Mucosa of rectum (tissue), 2 donors: ENCODE measurements at regions not wholly inside any gene's neighbourhood (a gene's known extent, or its start where the extent isn't known, plus 50 kb on each side); places are given as distances from the start of the nearest gene placed in this dataset.

Experiments used
- H3K27ac ChIP-seq, 2 donors: one replicate each; pipeline ENCODE4 v1.7.0; 2013; ENCODE audit warnings: inconsistent platforms in 2 of 2, low read depth in 2 of 2, low read length in 2 of 2
- H3K27me3 ChIP-seq, 2 donors: one replicate each; pipeline ENCODE4 v1.7.0; 2013; ENCODE audit warnings: low read length in 2 of 2; ENCODE audit not compliant: control insufficient read depth in 2 of 2, insufficient read depth in 2 of 2
- H3K36me3 ChIP-seq, 2 donors: one replicate each; pipeline ENCODE4 v1.7.0; 2013; ENCODE audit warnings: low read length in 2 of 2; ENCODE audit not compliant: control insufficient read depth in 2 of 2, insufficient read depth in 2 of 2
- H3K4me1 ChIP-seq, 2 donors: one replicate each; pipeline ENCODE4 v1.7.0; 2013; ENCODE audit warnings: low read length in 2 of 2, mild to moderate bottlenecking in 1 of 2; ENCODE audit not compliant: control insufficient read depth in 2 of 2, insufficient read depth in 2 of 2
- H3K4me3 ChIP-seq, 2 donors: one replicate each; pipeline ENCODE4 v1.7.0; 2013; ENCODE audit warnings: low read length in 2 of 2
- H3K9ac ChIP-seq, 2 donors: one replicate each; pipeline ENCODE4 v1.7.0; 2013; ENCODE audit warnings: low read length in 2 of 2, low read depth in 1 of 2, mild to moderate bottlenecking in 1 of 2
- H3K9me3 ChIP-seq, 2 donors: one replicate each; pipeline ENCODE4 v1.7.0; 2013; ENCODE audit warnings: low read length in 2 of 2; ENCODE audit not compliant: control insufficient read depth in 2 of 2
- donor health status: healthy.
- donor health status: Normal muscosa, but diverticular disease.

- H3K9ac ChIP-seq: no peak overlapping the region
- H3K4me1 ChIP-seq: no peaks in the 10 kb centered on the region
- no peaks in the 10 kb centered on the region for H3K27me3 ChIP-seq
- H3K4me3 ChIP-seq: no peak overlapping the region
- no peaks in the 10 kb centered on the region for H3K9me3 ChIP-seq
- no peaks in the 10 kb centered on the region for H3K36me3 ChIP-seq
- H3K27ac ChIP-seq: no peak overlapping the region
Measured at GRCh38 chr6:139568956-139569538, 194.6 kb upstream of the CITED2 start.

GRCh38 chr6:139568151-139568955 is 193.9 kb upstream of the CITED2 start:
- no peak overlapping the region for H3K9ac ChIP-seq
- H3K27ac ChIP-seq: no peak overlapping the region
- no peaks in the 10 kb centered on the region for H3K9me3 ChIP-seq
- no peak overlapping the region for H3K4me3 ChIP-seq
- H3K4me1 ChIP-seq: no peaks in the 10 kb centered on the region
- no peaks in the 10 kb centered on the region for H3K27me3 ChIP-seq
- H3K36me3 ChIP-seq: no peaks in the 10 kb centered on the region

DNA sequence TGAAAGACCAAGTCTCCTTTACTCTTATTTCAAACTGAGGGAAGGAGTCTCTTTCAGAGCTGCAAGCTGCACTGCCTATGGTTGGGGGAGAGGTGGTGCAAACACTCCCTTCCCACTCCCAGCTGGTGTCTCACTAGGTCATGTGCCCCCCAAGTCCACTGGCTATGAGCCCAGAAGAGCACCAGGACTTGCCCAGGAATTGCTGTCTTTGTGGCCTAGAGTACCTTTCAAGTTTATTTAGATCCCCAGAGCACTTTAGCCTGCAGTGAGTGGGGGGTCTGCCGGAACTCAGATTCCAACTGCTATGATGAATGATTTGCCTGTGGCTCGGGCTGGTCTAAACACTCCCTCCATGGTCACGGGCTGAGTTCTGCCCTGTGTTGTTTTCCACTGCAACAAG is 192.6 kb upstream of the CITED2 start:
- H3K36me3 ChIP-seq: no peaks in the 10 kb centered on the region
- no peak overlapping the region for H3K9ac ChIP-seq

GRCh38 chr6:139565591-139565990 is 191.1 kb upstream of the CITED2 start:
- H3K9ac ChIP-seq: no peak overlapping the region
- H3K27me3 ChIP-seq: no peaks in the 10 kb centered on the region
- H3K4me3 ChIP-seq: no peak overlapping the region
- no peaks in the 10 kb centered on the region for H3K4me1 ChIP-seq
- no peak overlapping the region for H3K27ac ChIP-seq
- no peaks in the 10 kb centered on the region for H3K36me3 ChIP-seq
- no peaks in the 10 kb centered on the region for H3K9me3 ChIP-seq

More for the DNA sequence above, 192.6 kb upstream of the CITED2 start:
- Histone ChIP-seq H3K4me1 (no peaks in the 10 kb centered on the region), H3K27me3 (no peaks in the 10 kb centered on the region), H3K9me3 (no peaks in the 10 kb centered on the region), H3K27ac (no peak overlapping the region), H3K4me3 (no peak overlapping the region)

DNA sequence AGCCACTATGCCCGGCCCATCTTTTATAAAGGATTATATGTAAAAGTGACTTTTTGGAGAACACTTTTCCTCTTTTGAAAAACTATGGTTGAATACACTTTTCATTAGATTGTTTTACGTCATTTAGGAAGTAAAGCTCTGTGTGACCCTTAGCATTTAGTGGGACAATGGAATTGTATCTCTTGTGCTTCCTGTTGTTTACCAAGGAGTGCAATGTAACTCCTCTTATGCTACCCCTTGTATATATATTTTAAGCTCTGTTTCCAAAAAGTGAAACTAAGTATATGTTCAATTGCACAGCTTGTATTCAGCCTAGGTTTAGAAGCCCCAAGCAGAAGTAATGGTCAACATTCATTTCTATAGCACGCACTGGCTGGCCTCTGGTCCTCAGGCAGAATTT is 183.1 kb upstream of the CITED2 start:
- Histone ChIP-seq H3K27me3 (no peaks in the 10 kb centered on the region), H3K4me1 (no peaks in the 10 kb centered on the region), H3K36me3 (no peaks in the 10 kb centered on the region), H3K27ac (no peak overlapping the region), H3K9ac (no peak overlapping the region), H3K9me3 (no peaks in the 10 kb centered on the region), H3K4me3 (no peak overlapping the region)

DNA sequence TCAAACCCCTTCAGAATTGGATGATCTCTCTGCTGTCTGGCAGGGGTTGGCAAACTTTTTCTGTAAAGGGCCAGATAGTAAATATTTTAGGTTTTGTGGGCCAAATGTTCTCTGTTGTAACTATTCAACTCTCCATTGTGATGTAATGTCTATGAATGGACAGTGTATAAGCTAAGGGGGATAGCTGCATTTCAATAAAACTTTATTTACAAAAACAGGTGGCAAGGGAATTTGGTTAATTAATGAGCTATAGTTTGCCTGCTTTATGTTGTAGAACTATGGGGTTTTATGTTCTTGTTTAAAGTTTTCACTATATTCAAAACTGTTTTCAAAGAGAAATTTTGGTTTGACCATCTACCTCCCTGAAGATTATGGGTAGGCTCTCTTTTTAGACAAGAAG is 182.1 kb upstream of the CITED2 start:
- Histone ChIP-seq H3K27me3 (no peaks in the 10 kb centered on the region), H3K4me3 (no peak overlapping the region), H3K4me1 (no peaks in the 10 kb centered on the region), H3K9me3 (no peaks in the 10 kb centered on the region), H3K9ac (no peak overlapping the region), H3K36me3 (no peaks in the 10 kb centered on the region), H3K27ac (no peak overlapping the region)

- no peak overlapping the region for H3K4me3 ChIP-seq
- H3K9me3 ChIP-seq: no peaks in the 10 kb centered on the region
- H3K36me3 ChIP-seq: no peaks in the 10 kb centered on the region
- no peaks in the 10 kb centered on the region for H3K4me1 ChIP-seq
- H3K9ac ChIP-seq: no peak overlapping the region
- H3K27me3 ChIP-seq: no peaks in the 10 kb centered on the region
- H3K27ac ChIP-seq: no peak overlapping the region
Measured at GRCh38 chr6:139553916-139554315, 179.5 kb upstream of the CITED2 start.

- Histone ChIP-seq H3K4me3 (no peak overlapping the region), H3K9me3 (no peaks in the 10 kb centered on the region), H3K27ac (no peak overlapping the region), H3K36me3 (no peaks in the 10 kb centered on the region), H3K27me3 (no peaks in the 10 kb centered on the region), H3K9ac (no peak overlapping the region), H3K4me1 (peaks cover 0 to 3% of the 10 kb centered on the region in 2 donors)
Measured at GRCh38 chr6:139551376-139551775, 176.9 kb upstream of the CITED2 start.

DNA sequence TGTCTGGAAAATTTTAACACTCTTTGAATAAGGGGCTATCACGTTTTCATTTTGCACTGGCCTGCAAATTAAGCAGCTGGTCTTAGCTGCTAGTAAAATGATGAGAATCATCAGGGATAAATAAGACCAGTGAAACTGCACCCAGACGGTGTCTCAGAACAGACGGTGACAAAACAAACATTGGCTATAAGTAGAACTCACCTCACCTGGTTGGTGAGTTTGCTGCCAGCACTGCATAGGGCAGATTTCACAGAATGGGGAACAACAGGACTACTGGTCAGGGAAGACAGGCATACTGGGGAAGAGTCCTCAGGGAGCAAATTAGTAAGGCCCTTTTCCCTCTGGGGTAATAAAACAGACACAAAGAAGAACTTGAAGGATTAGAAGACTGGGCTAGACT is 175.9 kb upstream of the CITED2 start:
- no peak overlapping the region for H3K4me3 ChIP-seq
- no peak overlapping the region for H3K27ac ChIP-seq
- no peaks in the 10 kb centered on the region for H3K36me3 ChIP-seq
- no peaks in the 10 kb centered on the region for H3K27me3 ChIP-seq
- no peak overlapping the region for H3K9ac ChIP-seq
- no peaks in the 10 kb centered on the region for H3K9me3 ChIP-seq
- H3K4me1 ChIP-seq: peaks cover 0 to 7% of the 10 kb centered on the region in 2 donors

- Histone ChIP-seq H3K27me3 (no peaks in the 10 kb centered on the region), H3K36me3 (no peaks in the 10 kb centered on the region), H3K4me1 (peaks cover 0 to 7% of the 10 kb centered on the region in 2 donors), H3K27ac (no peak overlapping the region), H3K9ac (no peak overlapping the region), H3K4me3 (no peak overlapping the region), H3K9me3 (no peaks in the 10 kb centered on the region)
Measured at GRCh38 chr6:139549561-139550070, 175.2 kb upstream of the CITED2 start.
